Neural cell (in vitro differentiated cells): ENCODE measurements at regions not wholly inside any gene's neighbourhood (a gene's known extent, or its start where the extent isn't known, plus 50 kb on each side); places are given as distances from the start of the nearest gene placed in this dataset.

Source experiments
- H2AFZ ChIP-seq: fragments of 200-600, 300-800 bp; sonication (generic), shearing (Covaris generic); 2 replicates; pipeline ENCODE4 v1.6.0; 2014; ENCODE audit warnings: low read depth, mild to moderate bottlenecking, antibody characterized with exemption, low read length, moderate library complexity
- H3F3A ChIP-seq: fragments of 200-600 bp; shearing (Covaris generic); 2 replicates; pipeline ENCODE4 v1.6.1; 2016; ENCODE audit warnings: mild to moderate bottlenecking, moderate library complexity, mixed read lengths, antibody characterized with exemption, low read length; ENCODE audit not compliant: insufficient read depth, poor library complexity, severe bottlenecking
- H3K27ac ChIP-seq: fragments of 200-600, 300-800 bp; sonication (generic), shearing (Covaris generic); 2 replicates; pipeline ENCODE4 v1.5.1; 2014; ENCODE audit warnings: mild to moderate bottlenecking, low read length, moderate library complexity
- H3K27me3 ChIP-seq: fragments of 300-800, 200-600 bp; sonication (generic), shearing (Covaris generic); 2 replicates; pipeline ENCODE4 v1.6.0; 2014; ENCODE audit warnings: mild to moderate bottlenecking, low read depth, low read length, moderate library complexity; ENCODE audit not compliant: insufficient read depth
- H3K36me3 ChIP-seq: fragments of 300-800, 200-600 bp; sonication (generic), shearing (Covaris generic); 2 replicates; pipeline ENCODE4 v1.5.1; 2014; ENCODE audit warnings: mild to moderate bottlenecking, antibody characterized with exemption, low read length, moderate library complexity; ENCODE audit not compliant: insufficient read depth
- H3K4me2 ChIP-seq: fragments of 300-800, 200-600 bp; sonication (generic), shearing (Covaris generic); 2 replicates; pipeline ENCODE4 v1.6.0; 2014; ENCODE audit warnings: mild to moderate bottlenecking, low read length
- H3K4me3 ChIP-seq: fragments of 300-800, 200-600 bp; sonication (generic), shearing (Covaris generic); 2 replicates; pipeline ENCODE4 v1.5.1; 2014; ENCODE audit warnings: mild to moderate bottlenecking, low read length, moderate library complexity
- H3K79me2 ChIP-seq: fragments of 200-600 bp; shearing (Covaris generic); replicated peaks from 2 replicates; pipeline ENCODE4 v1.6.0; 2014; ENCODE audit warnings: mild to moderate bottlenecking, low read length, moderate library complexity; ENCODE audit not compliant: insufficient read depth
- H3K9ac ChIP-seq: fragments of 300-800, 200-600 bp; sonication (generic), shearing (Covaris generic); 2 replicates; pipeline ENCODE4 v1.6.1; 2016; ENCODE audit warnings: mild to moderate bottlenecking, low read length, mixed read lengths
- H3K9me2 ChIP-seq: fragments of 200-600 bp; shearing (Covaris generic); 2 replicates; pipeline ENCODE4 v1.6.1; 2016; ENCODE audit warnings: mild to moderate bottlenecking, low read length, mixed read lengths; ENCODE audit not compliant: insufficient read depth
- H3K9me3 ChIP-seq: fragments of 200-600, 300-800 bp; sonication (generic), shearing (Covaris generic); 2 replicates; pipeline ENCODE4 v1.6.1; 2016; ENCODE audit warnings: mild to moderate bottlenecking, mixed run types, low read length, moderate library complexity, mixed read lengths
- H4K20me1 ChIP-seq: fragments of 200-600 bp; shearing (Covaris generic); 2 replicates; pipeline ENCODE4 v1.6.1; 2016; ENCODE audit warnings: mild to moderate bottlenecking, mixed run types; ENCODE audit not compliant: insufficient read depth
- CTCF ChIP-seq: fragments of 450-650 bp; IDR thresholded peaks from 2 replicates; pipeline ENCODE4 v1.5.1; 2014; ENCODE audit warnings: antibody characterized with exemption, mild to moderate bottlenecking, moderate library complexity; ENCODE audit not compliant: poor library complexity, severe bottlenecking
- EP300 ChIP-seq: fragments of 450-650 bp; conservative IDR thresholded peaks from 2 replicates; pipeline ENCODE4 v1.6.1; 2014; ENCODE audit warnings: antibody characterized with exemption, mild to moderate bottlenecking, moderate library complexity; ENCODE audit not compliant: poor library complexity, severe bottlenecking
- EZH2 ChIP-seq: fragments of 200-600, 300-800 bp; shearing (Covaris generic), sonication (generic); IDR thresholded peaks from 2 replicates; pipeline ENCODE4 v1.6.1; 2014; ENCODE audit warnings: antibody characterized with exemption, low read length, borderline replicate concordance, mild to moderate bottlenecking; ENCODE audit not compliant: insufficient read depth, poor library complexity, severe bottlenecking
- MXI1 ChIP-seq: fragments of 450-650 bp; conservative IDR thresholded peaks from 2 replicates; pipeline ENCODE4 v1.6.1; 2014; ENCODE audit warnings: antibody characterized with exemption, mild to moderate bottlenecking; ENCODE audit not compliant: poor library complexity, severe bottlenecking
- POLR2AphosphoS5 ChIP-seq: IDR thresholded peaks from 2 replicates; pipeline ENCODE4 v1.6.1; 2012
- RAD21 ChIP-seq: fragments of 450-650 bp; conservative IDR thresholded peaks from 2 replicates; pipeline ENCODE4 v1.6.1; 2014; ENCODE audit warnings: antibody characterized with exemption, mild to moderate bottlenecking, moderate library complexity
- REST ChIP-seq: IDR thresholded peaks from 2 replicates; pipeline ENCODE4 v1.6.1; 2012; ENCODE audit warnings: borderline replicate concordance
- SMC3 ChIP-seq: fragments of 450-650 bp; conservative IDR thresholded peaks from 2 replicates; pipeline ENCODE4 v1.6.1; 2014; ENCODE audit warnings: antibody characterized with exemption, mild to moderate bottlenecking, moderate library complexity; ENCODE audit not compliant: poor library complexity
- TAF1 ChIP-seq: IDR thresholded peaks from 2 replicates; pipeline ENCODE4 v1.6.1; 2012; ENCODE audit warnings: low read depth

GRCh38 chr22:49624421-49625177 lies 203.1 kb downstream of the BRD1 start:
- no peak for TF ChIP-seq TAF1
- no peak for TF ChIP-seq CTCF
- no peak for TF ChIP-seq SMC3
- TF ChIP-seq POLR2AphosphoS5 = no peak
- TF ChIP-seq REST = no peak
- H3K4me3 ChIP-seq = no peak overlapping the region
- H3K36me3 ChIP-seq = no peaks in the 10 kb centered on the region
- no peaks in the 10 kb centered on the region for H4K20me1 ChIP-seq
- no peaks in the 10 kb centered on the region for H3K79me2 ChIP-seq
- no peak overlapping the region for H3K4me2 ChIP-seq
- no peak overlapping the region for H3K27ac ChIP-seq
- H2AFZ ChIP-seq = no peak overlapping the region
- H3K9me3 ChIP-seq = no peaks in the 10 kb centered on the region
- no peaks in the 10 kb centered on the region for H3K27me3 ChIP-seq
- H3K9me2 ChIP-seq = no peaks in the 10 kb centered on the region
- no peaks in the 10 kb centered on the region for H3F3A ChIP-seq
- no peak overlapping the region for H3K9ac ChIP-seq

GRCh38 chr22:49623715-49624114 lies 204.0 kb downstream of the BRD1 start:
- Histone ChIP-seq H3K4me3 (no peak overlapping the region), H3K27me3 (no peaks in the 10 kb centered on the region), H3K4me2 (no peak overlapping the region), H3K9ac (no peak overlapping the region), H3K9me2 (no peaks in the 10 kb centered on the region), H2AFZ (no peak overlapping the region), H4K20me1 (no peaks in the 10 kb centered on the region), H3K36me3 (no peaks in the 10 kb centered on the region), H3K79me2 (no peaks in the 10 kb centered on the region), H3F3A (no peaks in the 10 kb centered on the region), H3K9me3 (no peaks in the 10 kb centered on the region), H3K27ac (no peak overlapping the region)
- no peak for TF ChIP-seq POLR2AphosphoS5
- no peak for TF ChIP-seq TAF1
- no peak for TF ChIP-seq RAD21

GRCh38 chr22:49623176-49623575 lies 204.5 kb downstream of the BRD1 start:
- H3K27ac ChIP-seq = no peak overlapping the region
- H2AFZ ChIP-seq = no peak overlapping the region
- H3K9me3 ChIP-seq = no peaks in the 10 kb centered on the region
- H3K27me3 ChIP-seq = no peaks in the 10 kb centered on the region
- no peaks in the 10 kb centered on the region for H4K20me1 ChIP-seq
- TF ChIP-seq RAD21 (no peak), MXI1 (no peak), TAF1 (no peak), REST (no peak), EP300 (no peak), SMC3 (no peak), EZH2 (no peak), CTCF (no peak)
- no peaks in the 10 kb centered on the region for H3K9me2 ChIP-seq
- H3K36me3 ChIP-seq = no peaks in the 10 kb centered on the region
- no peak overlapping the region for H3K4me3 ChIP-seq
- H3K4me2 ChIP-seq = no peak overlapping the region
- H3F3A ChIP-seq = no peaks in the 10 kb centered on the region
- no peak overlapping the region for H3K9ac ChIP-seq
- H3K79me2 ChIP-seq = no peaks in the 10 kb centered on the region
